ENCODE measurements at regions not wholly inside any gene's neighbourhood (a gene's known extent, or its start where the extent isn't known, plus 50 kb on each side); places are given as distances from the start of the nearest gene placed in this dataset.

GRCh38 chr1:207224666-207225065 is 96.8 kb upstream of the CD55 start:
- Histone ChIP-seq H3K4me1 (ENCODE audit: control insufficient read depth, insufficient read depth, low read length) (no peaks in the 10 kb centered on the region), H3K9me3 (ENCODE audit: control insufficient read depth, insufficient read depth, low read depth, low read length) (no peaks in the 10 kb centered on the region), H3K4me3 (ENCODE audit: low read depth in 2 of 2, low read length in 2 of 2) (no peak overlapping the region), H3K27me3 (ENCODE audit: control insufficient read depth, insufficient read depth, low read length) (no peaks in the 10 kb centered on the region), H3K27ac (ENCODE audit: low read length) (no peak overlapping the region), H3K36me3 (ENCODE audit: control insufficient read depth, insufficient read depth, low read length) (no peaks in the 10 kb centered on the region)
- in situ Hi-C loops (cut with HindIII; ENCODE audit: low pct_unique_long_range_greater_than_20kb, low sequenced_read_pairs) (no loop called here), intact Hi-C loops (cut with micrococcal nuclease; ENCODE audit: unreplicated experiment) (no loop called here)
- no peak for TF ChIP-seq TCF7L2 (IDR thresholded peaks at IDR 0.05; ENCODE audit: low read depth, low read length)
- no peak for TF ChIP-seq REST (IDR thresholded peaks at IDR 0.05; ENCODE audit: insufficient read depth in 1 of 2, low read depth in 2 of 2, low read length in 1 of 2)
- TF ChIP-seq SIN3A (IDR thresholded peaks at IDR 0.05; ENCODE audit: borderline replicate concordance, insufficient read depth, low read depth, low read length) = no peak
- no peak for TF ChIP-seq CTCF (IDR thresholded peaks at IDR 0.05)
- TF ChIP-seq POLR2AphosphoS5 (IDR thresholded peaks at IDR 0.05; ENCODE audit: low read depth, low read length) = no peak
- DNase-seq (ENCODE audit: low read depth, low spot score) = no peak
- BruUV-seq (replicated peaks) = no TSS peak
- no peak for ATAC-seq
- CTCF ChIA-PET = no interaction called here
- POLR2A ChIA-PET = no interaction called here

GRCh38 chr1:207227131-207227630 is 94.3 kb upstream of the CD55 start:
- CTCF ChIA-PET = interaction anchor here (0.7 kb wide), 1 partner anchor 224 kb away, joined by 3 read pairs; no protein-coding TSS in a partner anchor
- ATAC-seq = no peak

More at GRCh38 chr1:207227131-207227630, 94.3 kb upstream of the CD55 start:
- H3K36me3 ChIP-seq (ENCODE audit: control insufficient read depth, insufficient read depth, low read length) = no peaks in the 10 kb centered on the region
- no peaks in the 10 kb centered on the region for H3K27me3 ChIP-seq (ENCODE audit: control insufficient read depth, insufficient read depth, low read length)
- no peak for DNase-seq (ENCODE audit: low read depth, low spot score)
- no peaks in the 10 kb centered on the region for H3K9me3 ChIP-seq (ENCODE audit: control insufficient read depth, insufficient read depth, low read depth, low read length)
- no peak overlapping the region for H3K4me3 ChIP-seq (ENCODE audit: low read depth in 2 of 2, low read length in 2 of 2)
- in situ Hi-C loops (cut with HindIII; ENCODE audit: low pct_unique_long_range_greater_than_20kb, low sequenced_read_pairs) = no loop called here
- intact Hi-C loops (cut with micrococcal nuclease; ENCODE audit: unreplicated experiment) = no loop called here
- no TSS peak for BruUV-seq (replicated peaks)
- POLR2A ChIA-PET = no interaction called here
- no peaks in the 10 kb centered on the region for H3K4me1 ChIP-seq (ENCODE audit: control insufficient read depth, insufficient read depth, low read length)
- no peak overlapping the region for H3K27ac ChIP-seq (ENCODE audit: low read length)
- TF ChIP-seq SIN3A (IDR thresholded peaks at IDR 0.05; ENCODE audit: borderline replicate concordance, insufficient read depth, low read depth, low read length) (no peak), POLR2AphosphoS5 (IDR thresholded peaks at IDR 0.05; ENCODE audit: low read depth, low read length) (no peak), TCF7L2 (IDR thresholded peaks at IDR 0.05; ENCODE audit: low read depth, low read length) (no peak), REST (IDR thresholded peaks at IDR 0.05; ENCODE audit: insufficient read depth in 1 of 2, low read depth in 2 of 2, low read length in 1 of 2) (no peak), CTCF (IDR thresholded peaks at IDR 0.05) (no peak)

Measured in Panc1 (cell line).